HepG2 (cell line): ENCODE measurements at regions not wholly inside any gene's neighbourhood (a gene's known extent, or its start where the extent isn't known, plus 50 kb on each side); places are given as distances from the start of the nearest gene placed in this dataset.

Experiments used
- ATAC-seq: fragments of 200-7000 bp; cut with Tn5 transposase; 3 replicates; pipeline ENCODE4 v1.9.1; 2020; ENCODE audit warnings: mild to moderate bottlenecking, moderate library complexity
- BruUV-seq: library from RNA; stranded (reverse); fragments of 400-500 nt; replicated peaks from 2 replicates; lab custom pipeline; 2021; lab: Mats Ljungman, UMichigan
- CTCF ChIA-PET: fragments of 300-600 bp; formaldehyde crosslinking; extraction: SDS; loops from one replicate; lab custom pipeline; 2021; ENCODE audit warnings: low total read pairs, inconsistent platforms, low intra/inter-chr PET ratio; lab: Yijun Ruan, JAX
- POLR2A ChIA-PET: fragments of 350-600 bp; sonication (Branson Sonifier 250); formaldehyde crosslinking; loops from one replicate; lab custom pipeline; 2020; ENCODE audit warnings: antibody characterized with exemption, inconsistent platforms; lab: Yijun Ruan, JAX
- DNase-seq: peaks from one replicate; pipeline ENCODE4 v3.0.0-alpha.2; 2015; ENCODE audit warnings: low spot score
- FAIRE-seq: peaks from 3 replicates; lab custom pipeline; 2011; peaks lifted over from hg19 to GRCh38; lab: Jason Lieb, UNC
- H2AFZ ChIP-seq: one replicate; pipeline ENCODE4 v1.6.1; 2011; ENCODE audit warnings: low read length, inconsistent platforms
- H3K27ac ChIP-seq: fragments of 300-600 bp; 3 replicates; pipeline ENCODE4 v1.8.0; 2011; ENCODE audit warnings: mixed run types, mild to moderate bottlenecking, mixed read lengths, low read length, inconsistent platforms; ENCODE audit not compliant: insufficient read depth; ENCODE audit errors: extremely low read length
- H3K27me3 ChIP-seq, 2 experiments: fragments of 200-600 bp in 1 of 2; 2 replicates in 1 of 2; 3 replicates in 1 of 2; pipeline versions ENCODE4 v1.6.0 to v1.8.0; 2011; ENCODE audit warnings: low read length in 2 of 2, mild to moderate bottlenecking in 2 of 2, moderate library complexity in 2 of 2, inconsistent platforms in 1 of 2; ENCODE audit not compliant: insufficient read depth in 2 of 2, control insufficient read depth in 1 of 2
- H3K36me3 ChIP-seq, 2 experiments: fragments of 200-600 bp in 1 of 2; replicated peaks in 1 of 2; 2 replicates in 1 of 2; 3 replicates in 1 of 2; pipeline versions ENCODE4 v1.5.1 to v1.8.0; 2011; ENCODE audit warnings: low read length in 2 of 2, inconsistent platforms in 1 of 2; ENCODE audit not compliant: insufficient read depth in 2 of 2, control insufficient read depth in 1 of 2
- H3K4me1 ChIP-seq: 2 replicates; pipeline ENCODE4 v1.5.1; 2012; ENCODE audit warnings: low read length, inconsistent platforms; ENCODE audit not compliant: insufficient read depth
- H3K4me2 ChIP-seq: 2 replicates; pipeline ENCODE4 v1.6.0; 2011; ENCODE audit warnings: low read depth, low read length, inconsistent platforms
- H3K4me3 ChIP-seq, 3 experiments: fragments of 200-600 bp in 1 of 3; sonication (generic), shearing (Covaris generic) in 1 of 3; replicated peaks in 1 of 3; 2 replicates each; pipeline ENCODE4 v1.5.1; 2011 to 2016; ENCODE audit warnings: low read length in 3 of 3, inconsistent platforms in 2 of 3, low read depth in 2 of 3, mild to moderate bottlenecking in 2 of 3, control low read depth in 1 of 3, mixed read lengths in 1 of 3; ENCODE audit not compliant: insufficient read depth in 1 of 3
- H3K79me2 ChIP-seq: one replicate; pipeline ENCODE4 v1.6.1; 2011; ENCODE audit warnings: low read length, inconsistent platforms; ENCODE audit not compliant: insufficient read depth
- H3K9ac ChIP-seq: 2 replicates; pipeline ENCODE4 v1.6.0; 2011; ENCODE audit warnings: mild to moderate bottlenecking, low read depth, low read length, inconsistent platforms; ENCODE audit not compliant: insufficient read depth
- H3K9me3 ChIP-seq: 2 replicates; pipeline ENCODE4 v1.5.1; 2012; ENCODE audit warnings: mild to moderate bottlenecking, low read length
- H4K20me1 ChIP-seq: 2 replicates; pipeline ENCODE4 v1.6.0; 2011; ENCODE audit warnings: inconsistent platforms, mild to moderate bottlenecking, low read length, moderate library complexity; ENCODE audit not compliant: insufficient read depth
- ATF6 ChIP-seq: sonication (generic); formaldehyde crosslinking; conservative IDR thresholded peaks from 2 replicates; pipeline ENCODE4 v1.4.0; 2020; ENCODE audit warnings: missing genetic modification reagents
- CAMTA2 ChIP-seq: sonication (generic); formaldehyde crosslinking; IDR thresholded peaks from 2 replicates; pipeline ENCODE4 v1.4.0; 2020; ENCODE audit warnings: mild to moderate bottlenecking, missing genetic modification reagents, borderline replicate concordance
- CBX2 ChIP-seq, 2 experiments: fragments of 200-600 bp in 1 of 2; sonication (generic); formaldehyde crosslinking in 1 of 2; IDR thresholded peaks; 2 replicates each; pipeline versions ENCODE4 v1.7.0 to v1.8.1; 2018 to 2022; ENCODE audit warnings: low read depth in 2 of 2, low read length in 1 of 2, mild to moderate bottlenecking in 1 of 2, missing genetic modification reagents in 1 of 2
- NFAT5 ChIP-seq: sonication (generic); formaldehyde crosslinking; IDR thresholded peaks from 2 replicates; pipeline ENCODE4 v1.4.0; 2020; ENCODE audit warnings: missing genetic modification reagents
- SAFB2 ChIP-seq: sonication (generic); formaldehyde crosslinking; IDR thresholded peaks from 2 replicates; pipeline ENCODE4 v1.5.1; 2020; ENCODE audit warnings: missing genetic modification reagents, low read depth, mild to moderate bottlenecking, borderline replicate concordance
- SNAI1 ChIP-seq: sonication (generic); formaldehyde crosslinking; IDR thresholded peaks from 2 replicates; pipeline ENCODE4 v1.5.0; 2020; ENCODE audit warnings: mild to moderate bottlenecking, missing genetic modification reagents, borderline replicate concordance
- TEAD2 ChIP-seq: sonication (generic); formaldehyde crosslinking; IDR thresholded peaks from 2 replicates; pipeline ENCODE4 v1.9.0; 2021; ENCODE audit warnings: missing genetic modification reagents
- ZNF24 ChIP-seq: fragments of 450-650 bp; IDR thresholded peaks from 2 replicates; pipeline ENCODE4 v1.6.1; 2017; ENCODE audit warnings: antibody characterized with exemption, mild to moderate bottlenecking
- ZNF30 ChIP-seq: sonication (generic); formaldehyde crosslinking; IDR thresholded peaks from 2 replicates; pipeline ENCODE4 v1.5.0; 2020; ENCODE audit warnings: mild to moderate bottlenecking, missing genetic modification reagents
- ZNF33B ChIP-seq: sonication (generic); formaldehyde crosslinking; IDR thresholded peaks from 2 replicates; pipeline ENCODE4 v1.5.1; 2020; ENCODE audit warnings: mild to moderate bottlenecking, missing genetic modification reagents
- ZNF460 ChIP-seq: sonication (generic); formaldehyde crosslinking; IDR thresholded peaks from 2 replicates; pipeline ENCODE4 v1.5.1; 2020; ENCODE audit warnings: missing genetic modification reagents, mild to moderate bottlenecking, borderline replicate concordance
- WGBS: methylation state at CpG from one replicate; pipeline ENCODE4 v1.1.6; 2017; ENCODE audit warnings: low lambda C conversion rate; 5-methylcytosine and 5-hydroxymethylcytosine counted together
- in situ Hi-C: cut with HindIII; loops from 2 replicates; pipeline ENCODE4 v1.10.0; 2017; ENCODE audit warnings: low pct_unique_long_range_greater_than_20kb; ENCODE audit not compliant: extremely low pct_ligation_motif_present
- intact Hi-C: fragments of 100-400 bp; cut with micrococcal nuclease; formaldehyde crosslinking; loops from one replicate; pipeline ENCODE4 v1.10.0; 2022; ENCODE audit not compliant: unreplicated experiment

GRCh38 chr5:15371184-15371583, 128.8 kb upstream of the FBXL7 start:
- Histone ChIP-seq H3K79me2 (no peaks in the 10 kb centered on the region), H3K27ac (no peak overlapping the region), H3K9ac (no peak overlapping the region), H2AFZ (no peak overlapping the region), H3K27me3 (no peaks in the 10 kb centered on the region), H3K36me3 (no peaks in the 10 kb centered on the region), H3K4me2 (no peak overlapping the region), H3K4me1 (no peaks in the 10 kb centered on the region), H3K9me3 (no peaks in the 10 kb centered on the region), H3K4me3 (no peak overlapping the region), H4K20me1 (no peaks in the 10 kb centered on the region)
- intact Hi-C loops (no loop called here), in situ Hi-C loops (no loop called here)
- BruUV-seq, result no TSS peak
- ATAC-seq, result no peak
- FAIRE-seq, result no peak
- POLR2A ChIA-PET, result no interaction called here
- no peak for DNase-seq
- 36% methylated on average over 3 of the region's 3 CpGs for WGBS
- CTCF ChIA-PET, result no interaction called here
- TF ChIP-seq SNAI1 (CRISPR knock-in tag) (no peak), ATF6 (no peak), ZNF24 (no peak), ZNF33B (no peak), ZNF30 (CRISPR knock-in tag) (no peak), NFAT5 (CRISPR knock-in tag) (no peak), CBX2 (IDR thresholded peaks at IDR 0.05; ENCODE audit: low read depth, low read length) (no peak), CBX2 (CRISPR knock-in tag; IDR thresholded peaks at IDR 0.05; ENCODE audit: low read depth) (no peak), ZNF460 (no peak), CAMTA2 (CRISPR knock-in tag) (no peak), TEAD2 (CRISPR knock-in tag) (no peak), SAFB2 (CRISPR knock-in tag) (no peak)
